Fibroblast of skin of left quadriceps (primary cell): ENCODE measurements at regions not wholly inside any gene's neighbourhood (a gene's known extent, or its start where the extent isn't known, plus 50 kb on each side); places are given as distances from the start of the nearest gene placed in this dataset.
"Not testable (repeated sequence)": the region's sequence is repeated elsewhere in the genome, so short reads cannot be mapped to it uniquely, and the experiment has no call there.

ENCODE experiments used
- DNase-seq, 2 experiments: peaks; one replicate each; pipeline ENCODE4 v3.0.0-alpha.2; 2013; ENCODE audit warnings: low read depth in 2 of 2

GRCh38 chr4:34261799-34262314 is 1982.5 kb downstream of the ARAP2 start:
- DNase-seq = no peak

GRCh38 chr4:34269613-34270012 is 1974.7 kb downstream of the ARAP2 start:
- no peak for DNase-seq

GRCh38 chr4:34271479-34272355 is 1972.6 kb downstream of the ARAP2 start:
- DNase-seq = no peak

GRCh38 chr4:34279011-34279410 is 1965.3 kb downstream of the ARAP2 start:
- DNase-seq = no peak

- DNase-seq = no peak
Observed at GRCh38 chr4:34280131-34280530, 1964.2 kb downstream of the ARAP2 start.

GRCh38 chr4:34281826-34282225 is 1962.5 kb downstream of the ARAP2 start:
- no peak for DNase-seq

- no peak for DNase-seq
Observed at GRCh38 chr4:34289489-34289888, 1954.8 kb downstream of the ARAP2 start.

- DNase-seq = no peak
Observed at GRCh38 chr4:34289962-34290361, 1954.4 kb downstream of the ARAP2 start.

GRCh38 chr4:34293459-34293858 is 1950.9 kb downstream of the ARAP2 start:
- DNase-seq = no peak

- peak; percentile 14 to 23 for DNase-seq
Observed at GRCh38 chr4:34309383-34309906, 1934.9 kb downstream of the ARAP2 start.

GRCh38 chr4:34318773-34319172 is 1925.5 kb downstream of the ARAP2 start:
- no peak for DNase-seq

GRCh38 chr4:34323549-34324320 is 1920.6 kb downstream of the ARAP2 start:
- DNase-seq = peak in 1 of 2 experiments; percentile 18

GRCh38 chr4:34328939-34329338 is 1915.4 kb downstream of the ARAP2 start:
- DNase-seq = no peak

- not testable (repeated sequence) for DNase-seq
Observed at GRCh38 chr4:34335156-34335555, 1909.2 kb downstream of the ARAP2 start.

- not testable (repeated sequence) for DNase-seq
Observed at GRCh38 chr4:34335556-34335955, 1908.8 kb downstream of the ARAP2 start.

GRCh38 chr4:34362654-34363053 is 1881.7 kb downstream of the ARAP2 start:
- no peak for DNase-seq

GRCh38 chr4:34363842-34364241 is 1880.5 kb downstream of the ARAP2 start:
- DNase-seq = no peak

GRCh38 chr4:34365946-34366345 is 1878.4 kb downstream of the ARAP2 start:
- no peak for DNase-seq

- DNase-seq = no peak
Observed at GRCh38 chr4:34371676-34372075, 1872.6 kb downstream of the ARAP2 start.

- no peak for DNase-seq
Observed at GRCh38 chr4:34372815-34373214, 1871.5 kb downstream of the ARAP2 start.

- DNase-seq = no peak
Observed at GRCh38 chr4:34373456-34373855, 1870.9 kb downstream of the ARAP2 start.

GRCh38 chr4:34412233-34412632 is 1832.1 kb downstream of the ARAP2 start:
- no peak for DNase-seq
